ENCODE measurements at regions not wholly inside any gene's neighbourhood (a gene's known extent, or its start where the extent isn't known, plus 50 kb on each side); places are given as distances from the start of the nearest gene placed in this dataset.

GRCh38 chr7:53877688-53878087 is 664.5 kb upstream of the VSTM2A start:
- Histone ChIP-seq H3K27me3 (replicated peaks in 1 of 2; ENCODE audit: control insufficient read depth in 2 of 2, insufficient read depth in 2 of 2, low read length in 1 of 2) (no peaks in the 10 kb centered on the region), H3K9ac (ENCODE audit: control insufficient read depth, insufficient read depth, low read length) (no peak overlapping the region), H3K4me1 (ENCODE audit: control insufficient read depth, insufficient read depth, low read length) (no peaks in the 10 kb centered on the region), H3K4me3 (no peak overlapping the region), H2AFZ (ENCODE audit: control insufficient read depth, low read depth, low read length) (no peak overlapping the region), H3K27ac (ENCODE audit: control insufficient read depth, insufficient read depth) (no peak overlapping the region), H3K9me3 (replicated peaks; ENCODE audit: control insufficient read depth, insufficient read depth, low read length) (no peaks in the 10 kb centered on the region), H3K79me2 (ENCODE audit: control insufficient read depth, insufficient read depth, low read length) (no peaks in the 10 kb centered on the region), H4K20me1 (ENCODE audit: control insufficient read depth, insufficient read depth) (no peaks in the 10 kb centered on the region), H3K4me2 (ENCODE audit: control insufficient read depth, insufficient read depth) (no peak overlapping the region), H3K36me3 (ENCODE audit: control insufficient read depth in 2 of 2, insufficient read depth in 2 of 2, low read length in 1 of 2) (no peaks in the 10 kb centered on the region)
- in situ Hi-C loops (cut with MboI): no loop called here
- intact Hi-C loops (cut with micrococcal nuclease; ENCODE audit: unreplicated experiment): no loop called here
- ChIA-PET SMC1A (ENCODE audit: uncharacterized antibody, unreplicated experiment) (no interaction called here), CTCF (no interaction called here), POLR2A (no interaction called here), RAD21 (ENCODE audit: unreplicated experiment) (no interaction called here)
- BruUV-seq (replicated peaks): no TSS peak
- ATAC-seq: no peak
- no peak for DNase-seq (ENCODE audit: low read depth, low spot score)
- 0% methylated on average over 2 of the region's 2 CpGs for WGBS (ENCODE audit: insufficient coverage, insufficient replicate concordance, low lambda C conversion rate, missing lambda C conversion rate)
- FAIRE-seq: no peak
- TF ChIP-seq KDM1A (IDR thresholded peaks at IDR 0.05; ENCODE audit: borderline replicate concordance) (no peak), TAF1 (IDR thresholded peaks at IDR 0.05; ENCODE audit: borderline replicate concordance, low read depth, low read length) (no peak), ZBTB11 (CRISPR knock-in tag; IDR thresholded peaks at IDR 0.05) (no peak), RUNX3 (IDR thresholded peaks at IDR 0.05; ENCODE audit: low read length) (no peak), POLR2A (IDR thresholded peaks at IDR 0.05; ENCODE audit: low read depth, low read length) (no peak), HDAC2 (IDR thresholded peaks at IDR 0.05) (no peak), EED (IDR thresholded peaks at IDR 0.05; ENCODE audit: low read depth) (no peak), FOXK2 (IDR thresholded peaks at IDR 0.05) (no peak), ZNF274 (IDR thresholded peaks at IDR 0.05; ENCODE audit: insufficient read depth, insufficient read length) (no peak), HSF1 (IDR thresholded peaks at IDR 0.05; ENCODE audit: low read depth, low read length) (no peak), POU2F2 (IDR thresholded peaks at IDR 0.05; ENCODE audit: borderline replicate concordance, low read depth, low read length) (no peak)
- TF ChIP-seq, protein P1, sequence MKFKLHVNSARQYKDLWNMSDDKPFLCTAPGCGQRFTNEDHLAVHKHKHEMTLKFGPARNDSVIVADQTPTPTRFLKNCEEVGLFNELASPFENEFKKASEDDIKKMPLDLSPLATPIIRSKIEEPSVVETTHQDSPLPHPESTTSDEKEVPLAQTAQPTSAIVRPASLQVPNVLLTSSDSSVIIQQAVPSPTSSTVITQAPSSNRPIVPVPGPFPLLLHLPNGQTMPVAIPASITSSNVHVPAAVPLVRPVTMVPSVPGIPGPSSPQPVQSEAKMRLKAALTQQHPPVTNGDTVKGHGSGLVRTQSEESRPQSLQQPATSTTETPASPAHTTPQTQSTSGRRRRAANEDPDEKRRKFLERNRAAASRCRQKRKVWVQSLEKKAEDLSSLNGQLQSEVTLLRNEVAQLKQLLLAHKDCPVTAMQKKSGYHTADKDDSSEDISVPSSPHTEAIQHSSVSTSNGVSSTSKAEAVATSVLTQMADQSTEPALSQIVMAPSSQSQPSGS (IDR thresholded peaks at IDR 0.05; ENCODE audit: low read length): no peak
- TF ChIP-seq, protein P2, sequence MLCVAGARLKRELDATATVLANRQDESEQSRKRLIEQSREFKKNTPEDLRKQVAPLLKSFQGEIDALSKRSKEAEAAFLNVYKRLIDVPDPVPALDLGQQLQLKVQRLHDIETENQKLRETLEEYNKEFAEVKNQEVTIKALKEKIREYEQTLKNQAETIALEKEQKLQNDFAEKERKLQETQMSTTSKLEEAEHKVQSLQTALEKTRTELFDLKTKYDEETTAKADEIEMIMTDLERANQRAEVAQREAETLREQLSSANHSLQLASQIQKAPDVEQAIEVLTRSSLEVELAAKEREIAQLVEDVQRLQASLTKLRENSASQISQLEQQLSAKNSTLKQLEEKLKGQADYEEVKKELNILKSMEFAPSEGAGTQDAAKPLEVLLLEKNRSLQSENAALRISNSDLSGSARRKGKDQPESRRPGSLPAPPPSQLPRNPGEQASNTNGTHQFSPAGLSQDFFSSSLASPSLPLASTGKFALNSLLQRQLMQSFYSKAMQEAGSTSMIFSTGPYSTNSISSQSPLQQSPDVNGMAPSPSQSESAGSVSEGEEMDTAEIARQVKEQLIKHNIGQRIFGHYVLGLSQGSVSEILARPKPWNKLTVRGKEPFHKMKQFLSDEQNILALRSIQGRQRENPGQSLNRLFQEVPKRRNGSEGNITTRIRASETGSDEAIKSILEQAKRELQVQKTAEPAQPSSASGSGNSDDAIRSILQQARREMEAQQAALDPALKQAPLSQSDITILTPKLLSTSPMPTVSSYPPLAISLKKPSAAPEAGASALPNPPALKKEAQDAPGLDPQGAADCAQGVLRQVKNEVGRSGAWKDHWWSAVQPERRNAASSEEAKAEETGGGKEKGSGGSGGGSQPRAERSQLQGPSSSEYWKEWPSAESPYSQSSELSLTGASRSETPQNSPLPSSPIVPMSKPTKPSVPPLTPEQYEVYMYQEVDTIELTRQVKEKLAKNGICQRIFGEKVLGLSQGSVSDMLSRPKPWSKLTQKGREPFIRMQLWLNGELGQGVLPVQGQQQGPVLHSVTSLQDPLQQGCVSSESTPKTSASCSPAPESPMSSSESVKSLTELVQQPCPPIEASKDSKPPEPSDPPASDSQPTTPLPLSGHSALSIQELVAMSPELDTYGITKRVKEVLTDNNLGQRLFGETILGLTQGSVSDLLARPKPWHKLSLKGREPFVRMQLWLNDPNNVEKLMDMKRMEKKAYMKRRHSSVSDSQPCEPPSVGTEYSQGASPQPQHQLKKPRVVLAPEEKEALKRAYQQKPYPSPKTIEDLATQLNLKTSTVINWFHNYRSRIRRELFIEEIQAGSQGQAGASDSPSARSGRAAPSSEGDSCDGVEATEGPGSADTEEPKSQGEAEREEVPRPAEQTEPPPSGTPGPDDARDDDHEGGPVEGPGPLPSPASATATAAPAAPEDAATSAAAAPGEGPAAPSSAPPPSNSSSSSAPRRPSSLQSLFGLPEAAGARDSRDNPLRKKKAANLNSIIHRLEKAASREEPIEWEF (IDR thresholded peaks at IDR 0.05; ENCODE audit: insufficient replicate concordance, low read depth, low read length): no peak

Data from GM12878 (cell line).